ENCODE measurements at regions not wholly inside any gene's neighbourhood (a gene's known extent, or its start where the extent isn't known, plus 50 kb on each side); places are given as distances from the start of the nearest gene placed in this dataset.
"Not testable (repeated sequence)": the region's sequence is repeated elsewhere in the genome, so short reads cannot be mapped to it uniquely, and the experiment has no call there.

GRCh38 chr14:106301609-106302008, 775.2 kb downstream of the TMEM121 start:
- not testable (repeated sequence) for TF ChIP-seq REST (IDR thresholded peaks at IDR 0.05); CTCF (IDR thresholded peaks at IDR 0.05); MYC (IDR thresholded peaks at IDR 0.05; ENCODE audit: borderline replicate concordance, low read length); RFX5 (IDR thresholded peaks at IDR 0.05); EHMT2 (IDR thresholded peaks at IDR 0.05; ENCODE audit: low read depth); EP300 (IDR thresholded peaks at IDR 0.05); USF2 (IDR thresholded peaks at IDR 0.05); NR3C1 (IDR thresholded peaks at IDR 0.05); POLR2A (IDR thresholded peaks at IDR 0.05; ENCODE audit: low read length); MAX (IDR thresholded peaks at IDR 0.05); CEBPB (IDR thresholded peaks at IDR 0.05); NFE2L2 (conservative IDR thresholded peaks at IDR 0.05; ENCODE audit: low read length); HMGXB4 (CRISPR knock-in tag; IDR thresholded peaks at IDR 0.05; ENCODE audit: borderline replicate concordance); POLR2AphosphoS2 (conservative IDR thresholded peaks at IDR 0.05; ENCODE audit: low read length)
